GM12891 (cell line): ENCODE measurements at regions not wholly inside any gene's neighbourhood (a gene's known extent, or its start where the extent isn't known, plus 50 kb on each side); places are given as distances from the start of the nearest gene placed in this dataset.

Experiments
- DNase-seq: peaks from one replicate; pipeline ENCODE4 v3.0.0; 2011; ENCODE audit warnings: low spot score; ENCODE audit not compliant: insufficient read length
- FAIRE-seq: peaks from 2 replicates; lab custom pipeline; 2011; peaks lifted over from hg19 to GRCh38; lab: Jason Lieb, UNC
- PAX5 ChIP-seq: IDR thresholded peaks from 2 replicates; pipeline ENCODE4 v1.6.1; 2011; ENCODE audit warnings: low read length, moderate library complexity, mild to moderate bottlenecking; ENCODE audit not compliant: insufficient read depth, severe bottlenecking
- POLR2A ChIP-seq: IDR thresholded peaks from 2 replicates; pipeline ENCODE4 v1.6.1; 2011; ENCODE audit warnings: low read depth, low read length, control low read depth
- POLR2AphosphoS5 ChIP-seq: IDR thresholded peaks from 2 replicates; pipeline ENCODE4 v1.6.1; 2011; ENCODE audit warnings: low read depth, low read length, control low read depth
- POU2F2 ChIP-seq: IDR thresholded peaks from 2 replicates; pipeline ENCODE4 v1.6.1; 2011; ENCODE audit warnings: low read depth, mild to moderate bottlenecking, control low read depth, low read length, moderate library complexity
- SPI1 ChIP-seq: IDR thresholded peaks from 2 replicates; pipeline ENCODE4 v1.6.1; 2011; ENCODE audit warnings: low read depth, low read length, control low read depth
- TAF1 ChIP-seq: IDR thresholded peaks from 2 replicates; pipeline ENCODE4 v1.6.1; 2011; ENCODE audit warnings: low read depth, low read length, control low read depth

GRCh38 chr16:54690710-54691109 lies 240.0 kb upstream of the IRX5 start:
- no peak for FAIRE-seq

DNA sequence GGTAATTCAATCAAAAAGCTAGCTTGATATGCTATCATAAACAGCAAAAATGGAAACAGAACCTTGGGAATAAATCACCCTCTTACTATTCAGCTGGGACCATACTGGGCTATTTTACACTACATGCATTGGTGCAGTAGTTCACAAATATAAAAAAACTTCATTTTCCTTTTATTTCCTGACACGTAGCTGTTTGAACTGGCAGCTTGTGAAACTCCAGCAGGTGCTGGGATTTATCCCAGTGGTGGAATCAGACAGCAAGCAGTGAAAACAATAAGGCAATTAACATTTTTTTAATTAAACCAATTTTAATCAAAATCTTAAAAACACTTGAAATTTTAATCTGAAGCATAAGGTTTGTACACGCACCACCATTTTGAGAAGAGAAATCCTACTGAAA lies 240.4 kb upstream of the IRX5 start:
- FAIRE-seq: no peak
- no peak for DNase-seq
- TF ChIP-seq SPI1: no peak
- no peak for TF ChIP-seq POLR2A
- TF ChIP-seq TAF1: no peak
- TF ChIP-seq PAX5: no peak
- TF ChIP-seq POU2F2: no peak
- no peak for TF ChIP-seq POLR2AphosphoS5

More at GRCh38 chr16:54690710-54691109, 240.0 kb upstream of the IRX5 start:
- DNase-seq: no peak
- no peak for TF ChIP-seq POU2F2
- no peak for TF ChIP-seq SPI1
- TF ChIP-seq PAX5: no peak
- no peak for TF ChIP-seq TAF1
- TF ChIP-seq POLR2AphosphoS5: no peak
- TF ChIP-seq POLR2A: no peak

DNA sequence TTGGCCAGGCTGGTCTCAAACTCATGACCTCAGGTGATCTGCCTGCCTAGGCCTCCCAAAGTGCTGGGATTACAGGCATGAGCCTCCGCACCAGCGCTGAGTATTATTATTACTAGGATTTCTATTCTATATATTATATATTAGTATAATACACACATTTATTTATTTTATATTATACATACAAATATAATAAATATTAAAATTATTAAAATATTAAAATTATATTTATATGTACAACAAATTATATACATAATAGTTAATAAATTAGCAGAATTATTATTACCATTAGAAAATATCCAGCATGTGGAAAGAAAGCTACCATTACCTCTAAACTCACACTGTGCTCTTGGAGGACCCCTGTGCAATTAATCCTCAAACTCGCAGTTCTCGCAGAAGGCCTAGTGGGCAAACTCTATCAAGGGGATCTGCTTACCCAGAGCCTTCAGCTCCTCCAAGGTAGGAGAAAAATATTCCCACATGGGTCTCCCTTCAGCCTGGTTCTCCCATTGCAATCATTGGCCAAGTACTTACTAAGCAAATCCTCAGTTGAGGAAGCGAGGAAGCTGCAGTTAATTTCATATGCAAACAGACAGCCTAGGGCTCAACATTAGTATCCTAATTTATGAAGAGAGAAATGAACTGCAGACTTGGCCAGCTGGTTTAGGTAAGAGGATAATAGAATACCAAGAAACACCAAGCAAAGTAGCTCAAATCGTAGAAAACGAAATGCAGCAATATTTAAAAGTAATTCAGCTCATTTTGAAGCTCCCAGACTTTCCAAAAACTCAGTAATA lies 241.4 kb upstream of the IRX5 start:
- DNase-seq (no peak), FAIRE-seq (no peak)
- TF ChIP-seq PAX5: no peak
- no peak for TF ChIP-seq POU2F2
- no peak for TF ChIP-seq TAF1
- no peak for TF ChIP-seq SPI1
- TF ChIP-seq POLR2AphosphoS5: no peak
- no peak for TF ChIP-seq POLR2A

- DNase-seq (no peak), FAIRE-seq (no peak)
- no peak for TF ChIP-seq POLR2AphosphoS5
- no peak for TF ChIP-seq TAF1
- no peak for TF ChIP-seq POLR2A
- TF ChIP-seq POU2F2: no peak
- no peak for TF ChIP-seq PAX5
- TF ChIP-seq SPI1: no peak
These were observed 242.3 kb upstream of the IRX5 start for GRCh38 chr16:54688339-54688738.

DNA sequence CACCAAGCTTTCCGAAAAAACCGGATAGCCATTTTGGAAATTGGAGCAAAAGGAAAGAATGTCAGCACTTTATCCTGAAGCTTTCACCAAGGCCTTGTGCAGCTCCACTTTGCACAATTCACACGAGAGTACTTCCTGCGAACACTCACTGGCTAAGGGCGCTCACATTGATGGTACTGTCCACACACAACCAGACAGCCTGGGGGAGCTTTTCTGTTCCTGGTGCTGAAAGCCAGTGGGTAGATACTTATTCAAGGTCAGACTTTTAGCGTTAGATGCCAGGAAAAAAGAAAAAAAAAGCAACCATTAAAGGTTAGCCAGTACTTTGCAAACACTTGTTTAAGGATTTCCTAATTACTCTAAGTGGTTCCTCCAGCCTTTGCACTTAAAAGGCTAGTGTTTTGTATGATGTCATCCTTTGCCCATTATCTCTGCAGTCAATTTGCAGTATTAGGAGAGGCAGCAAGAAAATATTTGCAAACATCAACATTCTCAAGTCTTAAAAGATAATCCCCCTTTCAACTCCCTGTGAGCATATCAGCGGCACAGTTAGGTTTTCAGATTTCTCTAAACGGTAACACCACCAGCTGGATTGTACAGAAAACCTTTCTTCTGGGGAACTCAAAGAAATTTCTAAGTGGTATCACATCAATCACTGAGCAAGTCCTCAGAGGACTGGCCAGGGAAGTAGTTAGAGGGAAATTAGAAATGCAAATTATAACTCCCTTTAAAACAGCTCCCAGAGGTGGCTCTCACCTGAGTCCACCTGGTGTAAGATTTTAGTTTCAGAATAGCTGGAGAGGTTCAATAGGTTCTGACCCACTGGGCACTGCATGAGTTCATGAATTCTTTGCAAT lies 243.4 kb upstream of the IRX5 start:
- no peak for TF ChIP-seq POLR2A
- TF ChIP-seq TAF1: no peak
- no peak for TF ChIP-seq SPI1
- no peak for TF ChIP-seq POU2F2
- no peak for TF ChIP-seq PAX5
- TF ChIP-seq POLR2AphosphoS5: no peak
- no peak for DNase-seq
- no peak for FAIRE-seq

- no peak for TF ChIP-seq TAF1
- TF ChIP-seq POLR2A: no peak
- no peak for TF ChIP-seq POLR2AphosphoS5
- no peak for TF ChIP-seq POU2F2
- TF ChIP-seq PAX5: no peak
- no peak for TF ChIP-seq SPI1
- FAIRE-seq: no peak
- DNase-seq: no peak
These were observed 245.0 kb upstream of the IRX5 start for GRCh38 chr16:54685682-54686081.

GRCh38 chr16:54679531-54679930 lies 251.1 kb upstream of the IRX5 start:
- DNase-seq (no peak), FAIRE-seq (no peak)
- TF ChIP-seq POLR2AphosphoS5 (no peak), SPI1 (no peak), POLR2A (no peak)

DNA sequence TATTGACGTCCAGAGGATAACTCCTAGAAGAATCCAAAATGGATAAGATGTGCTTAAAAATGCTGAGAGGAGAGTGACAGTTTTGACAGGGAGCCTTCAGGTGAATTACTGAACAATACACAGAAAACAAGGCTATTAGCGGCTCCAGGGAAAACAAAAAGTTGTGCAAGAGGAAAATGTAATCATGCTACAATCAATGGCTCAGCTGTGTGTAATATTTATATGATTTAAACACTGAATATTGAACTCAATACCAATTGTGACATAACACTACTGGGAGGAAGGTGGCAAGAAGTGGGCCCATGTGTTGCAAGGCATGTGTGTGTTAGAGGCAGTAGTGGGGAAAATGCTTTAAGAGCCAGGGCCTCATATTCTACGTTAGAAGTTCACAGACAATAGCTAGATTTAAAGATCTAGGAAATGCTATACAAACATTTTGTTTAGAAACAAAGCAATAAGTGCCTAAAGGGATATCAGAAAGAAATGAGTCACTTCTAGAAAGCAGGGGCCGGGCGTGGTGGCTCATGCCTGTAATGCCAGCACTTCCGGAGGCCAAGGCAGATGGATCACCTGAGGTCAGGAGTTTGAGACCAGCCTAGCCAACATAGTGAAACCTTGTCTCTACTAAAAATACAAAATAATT lies 253.2 kb upstream of the IRX5 start:
- DNase-seq (no peak), FAIRE-seq (no peak)
- no peak for TF ChIP-seq POU2F2
- no peak for TF ChIP-seq PAX5
- no peak for TF ChIP-seq POLR2A
- TF ChIP-seq TAF1: no peak
- no peak for TF ChIP-seq POLR2AphosphoS5
- TF ChIP-seq SPI1: no peak

GRCh38 chr16:54673313-54673712 lies 257.4 kb upstream of the IRX5 start:
- no peak for TF ChIP-seq POLR2AphosphoS5
- no peak for TF ChIP-seq SPI1
- no peak for TF ChIP-seq POLR2A
- no peak for TF ChIP-seq PAX5
- FAIRE-seq (no peak), DNase-seq (no peak)
